ENCODE measurements at regions not wholly inside any gene's neighbourhood (a gene's known extent, or its start where the extent isn't known, plus 50 kb on each side); places are given as distances from the start of the nearest gene placed in this dataset.
A peak's percentile ranks its signal among the peaks of the same experiment; 100 is the strongest.

DNA sequence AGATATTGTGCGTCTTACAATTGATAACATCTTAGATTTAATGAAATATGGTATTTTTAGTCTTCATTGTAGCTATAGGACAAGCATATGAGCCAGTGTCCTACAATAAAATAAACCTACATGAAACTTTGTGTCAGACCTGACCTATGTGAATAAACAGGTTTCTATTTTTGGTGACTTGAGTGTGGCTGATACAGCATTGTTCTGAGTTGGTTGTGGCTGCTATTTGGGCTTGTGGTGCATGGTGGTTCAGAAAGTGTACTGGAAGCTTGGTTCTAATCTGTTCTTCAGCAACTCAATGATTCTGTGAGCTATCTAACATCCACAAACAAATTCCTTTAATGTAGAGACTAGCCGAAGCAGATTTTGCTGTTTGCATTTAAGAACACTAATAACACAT lies 64.9 kb upstream of the MAP2 start:
- WGBS = no CpG with 5 or more reads among the region's 2 CpGs
- no peak overlapping the region for H3K27ac ChIP-seq (ENCODE audit: low read length, poor library complexity, severe bottlenecking)
- H2BK12ac ChIP-seq (ENCODE audit: low read length in 2 of 2) = no peak overlapping the region
- no peaks in the 10 kb centered on the region for H3K27me3 ChIP-seq (ENCODE audit: control insufficient read depth in 1 of 2, insufficient read depth in 1 of 2, low read length in 2 of 2)
- H2BK15ac ChIP-seq (ENCODE audit: low read depth, poor library complexity, severe bottlenecking) = no peak overlapping the region
- DNase-seq = no peak
- H3K23ac ChIP-seq (ENCODE audit: low read length in 2 of 2) = no peak overlapping the region
- no peaks in the 10 kb centered on the region for H3K4me1 ChIP-seq (ENCODE audit: control insufficient read depth, insufficient read depth, low read depth, low read length)
- H4K91ac ChIP-seq (ENCODE audit: low read length) = no peak overlapping the region
- no peaks in the 10 kb centered on the region for H3K36me3 ChIP-seq (ENCODE audit: control insufficient read depth in 1 of 2, insufficient read depth in 2 of 2, low read depth in 1 of 2, low read length in 2 of 2)
- H3K79me1 ChIP-seq (replicated peaks; ENCODE audit: low read length, poor library complexity, severe bottlenecking) = no peaks in the 10 kb centered on the region
- H2BK5ac ChIP-seq (ENCODE audit: low read depth, low read length, poor library complexity, severe bottlenecking) = no peak overlapping the region
- no peak overlapping the region for H3K4me2 ChIP-seq (ENCODE audit: low read length, poor library complexity, severe bottlenecking)
- no peak overlapping the region for H3K4ac ChIP-seq (ENCODE audit: low read depth in 1 of 2, low read length in 2 of 2)
- no peaks in the 10 kb centered on the region for H3K9me3 ChIP-seq (ENCODE audit: control insufficient read depth, low read length)
- H2AK5ac ChIP-seq (ENCODE audit: low read length, severe bottlenecking) = no peak overlapping the region
- H4K8ac ChIP-seq (ENCODE audit: low read length) = no peak overlapping the region
- H3K14ac ChIP-seq (ENCODE audit: low read length in 2 of 2) = no peak overlapping the region
- H3K18ac ChIP-seq (ENCODE audit: low read depth in 1 of 2, low read length in 2 of 2) = no peak overlapping the region
- H2BK120ac ChIP-seq (ENCODE audit: low read depth, low read length) = no peak overlapping the region
- H2AFZ ChIP-seq (ENCODE audit: low read depth, low read length) = no peak overlapping the region
- H3K9ac ChIP-seq (ENCODE audit: low read length) = no peak overlapping the region
- no peak overlapping the region for H3K4me3 ChIP-seq (ENCODE audit: insufficient read depth in 1 of 2, low read depth in 1 of 2, low read length in 2 of 2)

DNA sequence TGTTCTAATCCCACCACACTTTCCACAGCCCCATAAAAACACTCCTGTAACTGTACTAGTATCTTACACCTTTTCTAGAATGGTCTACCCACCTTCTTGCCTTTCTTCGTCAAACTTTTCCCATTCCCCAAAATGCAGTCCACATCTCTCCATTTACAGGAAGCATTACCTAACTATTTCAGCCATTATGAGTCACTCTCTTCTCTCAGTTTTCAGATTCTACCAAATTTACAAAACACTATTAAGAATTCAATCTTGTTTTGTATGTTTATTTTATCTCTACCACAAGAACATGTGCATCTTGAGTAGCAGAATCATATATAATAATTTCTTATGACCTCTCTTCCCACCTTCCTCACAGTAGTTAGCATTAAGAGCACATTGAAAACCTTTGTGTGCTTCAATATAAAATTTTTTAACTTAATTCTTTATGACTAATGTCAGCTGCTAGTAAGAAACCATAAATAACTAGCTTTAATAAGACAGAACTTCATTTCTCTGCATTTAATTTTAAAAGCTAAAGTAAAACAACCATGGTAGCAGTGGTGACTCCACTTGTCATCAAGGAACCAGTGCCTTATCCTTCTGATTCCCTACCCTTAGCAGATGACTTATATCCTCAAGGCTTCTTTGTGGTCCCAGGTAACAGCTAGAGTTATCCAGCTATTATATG lies 56.6 kb upstream of the MAP2 start:
- no peak for DNase-seq
- H3K23ac ChIP-seq (ENCODE audit: low read length in 2 of 2) = no peak overlapping the region
- H3K36me3 ChIP-seq (ENCODE audit: control insufficient read depth in 1 of 2, insufficient read depth in 2 of 2, low read depth in 1 of 2, low read length in 2 of 2) = no peaks in the 10 kb centered on the region
- no peak overlapping the region for H2AFZ ChIP-seq (ENCODE audit: low read depth, low read length)
- H2BK12ac ChIP-seq (ENCODE audit: low read length in 2 of 2) = no peak overlapping the region
- H2BK5ac ChIP-seq (ENCODE audit: low read depth, low read length, poor library complexity, severe bottlenecking) = no peak overlapping the region
- no peak overlapping the region for H2BK15ac ChIP-seq (ENCODE audit: low read depth, poor library complexity, severe bottlenecking)
- 71% methylated on average over 1 of the region's 1 CpG for WGBS
- no peak overlapping the region for H4K91ac ChIP-seq (ENCODE audit: low read length)
- H3K4me1 ChIP-seq (ENCODE audit: control insufficient read depth, insufficient read depth, low read depth, low read length) = no peaks in the 10 kb centered on the region
- H4K8ac ChIP-seq (ENCODE audit: low read length) = no peak overlapping the region
- no peak overlapping the region for H3K4me3 ChIP-seq (ENCODE audit: insufficient read depth in 1 of 2, low read depth in 1 of 2, low read length in 2 of 2)
- H3K79me1 ChIP-seq (replicated peaks; ENCODE audit: low read length, poor library complexity, severe bottlenecking) = no peaks in the 10 kb centered on the region
- no peak overlapping the region for H3K9ac ChIP-seq (ENCODE audit: low read length)
- H3K27ac ChIP-seq (ENCODE audit: low read length, poor library complexity, severe bottlenecking) = no peak overlapping the region
- no peak overlapping the region for H2BK120ac ChIP-seq (ENCODE audit: low read depth, low read length)
- peaks cover 3% of the 10 kb centered on the region for H3K9me3 ChIP-seq (ENCODE audit: control insufficient read depth, low read length)
- H3K27me3 ChIP-seq (ENCODE audit: control insufficient read depth in 1 of 2, insufficient read depth in 1 of 2, low read length in 2 of 2) = no peaks in the 10 kb centered on the region
- no peak overlapping the region for H3K4ac ChIP-seq (ENCODE audit: low read depth in 1 of 2, low read length in 2 of 2)
- no peak overlapping the region for H3K18ac ChIP-seq (ENCODE audit: low read depth in 1 of 2, low read length in 2 of 2)
- H2AK5ac ChIP-seq (ENCODE audit: low read length, severe bottlenecking) = no peak overlapping the region
- no peak overlapping the region for H3K4me2 ChIP-seq (ENCODE audit: low read length, poor library complexity, severe bottlenecking)
- no peak overlapping the region for H3K14ac ChIP-seq (ENCODE audit: low read length in 2 of 2)

DNA sequence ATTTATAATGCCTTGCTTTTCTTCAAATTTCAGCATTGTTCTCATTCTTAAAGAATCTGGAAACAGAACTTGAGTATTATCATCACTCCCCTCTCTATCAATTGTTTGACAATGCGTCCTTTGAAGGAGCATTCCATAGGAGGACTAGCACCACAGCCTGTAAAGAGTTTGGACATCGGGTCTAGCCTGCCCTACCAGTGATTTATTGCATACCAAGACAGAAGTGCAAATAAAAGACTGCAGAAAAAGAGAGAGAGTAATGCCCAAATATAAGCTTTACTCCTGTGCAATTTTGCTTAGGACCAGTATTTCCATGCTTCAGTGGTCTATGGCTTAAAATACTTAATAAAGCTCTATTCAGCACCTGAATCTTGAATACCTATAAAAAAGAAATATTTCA lies 55.4 kb upstream of the MAP2 start:
- Histone ChIP-seq H3K4me2 (ENCODE audit: low read length, poor library complexity, severe bottlenecking) (no peak overlapping the region), H3K23ac (ENCODE audit: low read length in 2 of 2) (no peak overlapping the region), H2BK12ac (ENCODE audit: low read length in 2 of 2) (no peak overlapping the region), H2BK15ac (ENCODE audit: low read depth, poor library complexity, severe bottlenecking) (no peak overlapping the region), H2AFZ (ENCODE audit: low read depth, low read length) (no peak overlapping the region), H3K18ac (ENCODE audit: low read depth in 1 of 2, low read length in 2 of 2) (no peak overlapping the region), H3K4me3 (ENCODE audit: insufficient read depth in 1 of 2, low read depth in 1 of 2, low read length in 2 of 2) (no peak overlapping the region), H3K14ac (ENCODE audit: low read length in 2 of 2) (no peak overlapping the region), H3K79me1 (replicated peaks; ENCODE audit: low read length, poor library complexity, severe bottlenecking) (no peaks in the 10 kb centered on the region), H3K4me1 (ENCODE audit: control insufficient read depth, insufficient read depth, low read depth, low read length) (no peaks in the 10 kb centered on the region), H4K8ac (ENCODE audit: low read length) (no peak overlapping the region), H2BK5ac (ENCODE audit: low read depth, low read length, poor library complexity, severe bottlenecking) (no peak overlapping the region), H4K91ac (ENCODE audit: low read length) (no peak overlapping the region), H2AK5ac (ENCODE audit: low read length, severe bottlenecking) (no peak overlapping the region), H3K9ac (ENCODE audit: low read length) (no peak overlapping the region), H3K27me3 (ENCODE audit: control insufficient read depth in 1 of 2, insufficient read depth in 1 of 2, low read length in 2 of 2) (no peaks in the 10 kb centered on the region), H3K4ac (ENCODE audit: low read depth in 1 of 2, low read length in 2 of 2) (no peak overlapping the region), H3K9me3 (ENCODE audit: control insufficient read depth, low read length) (peaks cover 3% of the 10 kb centered on the region), H2BK120ac (ENCODE audit: low read depth, low read length) (no peak overlapping the region), H3K36me3 (ENCODE audit: control insufficient read depth in 1 of 2, insufficient read depth in 2 of 2, low read depth in 1 of 2, low read length in 2 of 2) (no peaks in the 10 kb centered on the region), H3K27ac (ENCODE audit: low read length, poor library complexity, severe bottlenecking) (no peak overlapping the region)
- 58% methylated on average over 2 of the region's 2 CpGs for WGBS
- no peak for DNase-seq

DNA sequence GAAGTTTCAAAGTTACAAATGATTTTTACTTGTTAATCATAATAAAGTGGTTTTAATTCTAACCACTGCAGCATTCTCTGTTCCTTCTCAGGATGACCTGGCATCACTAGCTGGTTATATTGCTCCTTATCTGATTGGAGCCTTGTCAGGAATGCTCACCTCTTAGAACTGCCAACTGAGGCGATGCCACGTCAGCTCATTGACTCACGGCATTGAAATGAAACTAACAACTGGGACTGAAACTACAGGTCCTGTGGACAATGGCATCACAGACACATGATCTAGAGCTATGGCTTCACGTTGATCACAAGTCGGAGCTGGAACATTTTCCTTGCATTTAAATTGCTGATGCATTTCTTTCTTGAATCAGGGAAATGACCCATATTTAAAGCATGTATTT lies 54.9 kb upstream of the MAP2 start:
- Histone ChIP-seq H2BK120ac (ENCODE audit: low read depth, low read length) (no peak overlapping the region), H3K18ac (ENCODE audit: low read depth in 1 of 2, low read length in 2 of 2) (no peak overlapping the region), H3K79me1 (replicated peaks; ENCODE audit: low read length, poor library complexity, severe bottlenecking) (no peaks in the 10 kb centered on the region), H3K14ac (ENCODE audit: low read length in 2 of 2) (no peak overlapping the region), H3K9ac (ENCODE audit: low read length) (peak overlapping the region; percentile 10), H4K8ac (ENCODE audit: low read length) (no peak overlapping the region), H2BK15ac (ENCODE audit: low read depth, poor library complexity, severe bottlenecking) (no peak overlapping the region), H4K91ac (ENCODE audit: low read length) (no peak overlapping the region), H3K36me3 (ENCODE audit: control insufficient read depth in 1 of 2, insufficient read depth in 2 of 2, low read depth in 1 of 2, low read length in 2 of 2) (no peaks in the 10 kb centered on the region), H3K23ac (ENCODE audit: low read length in 2 of 2) (no peak overlapping the region), H3K4ac (ENCODE audit: low read depth in 1 of 2, low read length in 2 of 2) (no peak overlapping the region), H3K4me1 (ENCODE audit: control insufficient read depth, insufficient read depth, low read depth, low read length) (no peaks in the 10 kb centered on the region), H2BK5ac (ENCODE audit: low read depth, low read length, poor library complexity, severe bottlenecking) (no peak overlapping the region), H3K4me3 (ENCODE audit: insufficient read depth in 1 of 2, low read depth in 1 of 2, low read length in 2 of 2) (peak overlapping the region in 1 of 2 experiments; percentile 16), H3K27me3 (ENCODE audit: control insufficient read depth in 1 of 2, insufficient read depth in 1 of 2, low read length in 2 of 2) (no peaks in the 10 kb centered on the region), H2AK5ac (ENCODE audit: low read length, severe bottlenecking) (no peak overlapping the region), H3K4me2 (ENCODE audit: low read length, poor library complexity, severe bottlenecking) (no peak overlapping the region), H3K9me3 (ENCODE audit: control insufficient read depth, low read length) (peaks cover 3% of the 10 kb centered on the region), H3K27ac (ENCODE audit: low read length, poor library complexity, severe bottlenecking) (no peak overlapping the region), H2BK12ac (ENCODE audit: low read length in 2 of 2) (no peak overlapping the region), H2AFZ (ENCODE audit: low read depth, low read length) (no peak overlapping the region)
- peak; percentile 70 for DNase-seq
- WGBS = 63% methylated on average over 5 of the region's 5 CpGs
